ENCODE measurements at regions not wholly inside any gene's neighbourhood (a gene's known extent, or its start where the extent isn't known, plus 50 kb on each side); places are given as distances from the start of the nearest gene placed in this dataset.

DNA sequence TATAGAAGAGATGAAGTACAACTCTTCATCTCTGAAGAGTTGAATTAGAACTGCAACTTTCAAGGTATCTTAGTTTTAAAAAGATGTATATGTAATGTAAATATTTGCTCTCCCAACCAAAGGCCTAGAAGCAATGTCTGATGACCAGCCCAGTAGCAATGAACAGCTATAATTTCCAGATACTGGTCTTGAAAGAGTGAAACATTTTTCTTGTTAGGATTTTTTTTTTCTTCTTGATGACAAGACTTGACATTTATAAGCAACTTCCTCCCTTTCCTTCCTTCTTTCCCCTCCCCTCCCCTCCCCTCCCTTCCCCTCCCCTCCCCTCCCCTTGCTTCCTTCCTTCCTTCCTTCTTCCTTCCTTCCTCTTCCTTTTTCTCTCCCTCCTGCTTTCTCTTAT, 423.4 kb downstream of the ZIC1 start:
- TF ChIP-seq, protein P1, sequence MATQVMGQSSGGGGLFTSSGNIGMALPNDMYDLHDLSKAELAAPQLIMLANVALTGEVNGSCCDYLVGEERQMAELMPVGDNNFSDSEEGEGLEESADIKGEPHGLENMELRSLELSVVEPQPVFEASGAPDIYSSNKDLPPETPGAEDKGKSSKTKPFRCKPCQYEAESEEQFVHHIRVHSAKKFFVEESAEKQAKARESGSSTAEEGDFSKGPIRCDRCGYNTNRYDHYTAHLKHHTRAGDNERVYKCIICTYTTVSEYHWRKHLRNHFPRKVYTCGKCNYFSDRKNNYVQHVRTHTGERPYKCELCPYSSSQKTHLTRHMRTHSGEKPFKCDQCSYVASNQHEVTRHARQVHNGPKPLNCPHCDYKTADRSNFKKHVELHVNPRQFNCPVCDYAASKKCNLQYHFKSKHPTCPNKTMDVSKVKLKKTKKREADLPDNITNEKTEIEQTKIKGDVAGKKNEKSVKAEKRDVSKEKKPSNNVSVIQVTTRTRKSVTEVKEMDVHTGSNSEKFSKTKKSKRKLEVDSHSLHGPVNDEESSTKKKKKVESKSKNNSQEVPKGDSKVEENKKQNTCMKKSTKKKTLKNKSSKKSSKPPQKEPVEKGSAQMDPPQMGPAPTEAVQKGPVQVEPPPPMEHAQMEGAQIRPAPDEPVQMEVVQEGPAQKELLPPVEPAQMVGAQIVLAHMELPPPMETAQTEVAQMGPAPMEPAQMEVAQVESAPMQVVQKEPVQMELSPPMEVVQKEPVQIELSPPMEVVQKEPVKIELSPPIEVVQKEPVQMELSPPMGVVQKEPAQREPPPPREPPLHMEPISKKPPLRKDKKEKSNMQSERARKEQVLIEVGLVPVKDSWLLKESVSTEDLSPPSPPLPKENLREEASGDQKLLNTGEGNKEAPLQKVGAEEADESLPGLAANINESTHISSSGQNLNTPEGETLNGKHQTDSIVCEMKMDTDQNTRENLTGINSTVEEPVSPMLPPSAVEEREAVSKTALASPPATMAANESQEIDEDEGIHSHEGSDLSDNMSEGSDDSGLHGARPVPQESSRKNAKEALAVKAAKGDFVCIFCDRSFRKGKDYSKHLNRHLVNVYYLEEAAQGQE (IDR thresholded peaks at IDR 0.05; ENCODE audit: insufficient read depth in 1 of 2, low read depth in 2 of 2, low read length in 1 of 2), result no peak
- TF ChIP-seq POLR2AphosphoS5 (IDR thresholded peaks at IDR 0.05; ENCODE audit: low read depth, low read length) (no peak), TCF7L2 (IDR thresholded peaks at IDR 0.05; ENCODE audit: low read depth, low read length) (no peak), SIN3A (IDR thresholded peaks at IDR 0.05; ENCODE audit: borderline replicate concordance, insufficient read depth, low read depth, low read length) (no peak)
- Histone ChIP-seq H3K9me3 (ENCODE audit: control insufficient read depth, insufficient read depth, low read depth, low read length) (no peaks in the 10 kb centered on the region), H3K36me3 (ENCODE audit: control insufficient read depth, insufficient read depth, low read length) (no peaks in the 10 kb centered on the region), H3K27ac (ENCODE audit: low read length) (no peak overlapping the region), H3K27me3 (ENCODE audit: control insufficient read depth, insufficient read depth, low read length) (no peaks in the 10 kb centered on the region), H3K4me1 (ENCODE audit: control insufficient read depth, insufficient read depth, low read length) (no peaks in the 10 kb centered on the region), H3K4me3 (ENCODE audit: low read depth in 2 of 2, low read length in 2 of 2) (no peak overlapping the region)
- POLR2A ChIA-PET, result no interaction called here
- intact Hi-C loops (cut with micrococcal nuclease; ENCODE audit: unreplicated experiment), result no loop called here
- DNase-seq (ENCODE audit: low read depth, low spot score) (no peak), ATAC-seq (no peak)
- CTCF ChIA-PET, result no interaction called here
- in situ Hi-C loops (cut with HindIII; ENCODE audit: low pct_unique_long_range_greater_than_20kb, low sequenced_read_pairs), result no loop called here
- BruUV-seq (replicated peaks), result no TSS peak

DNA sequence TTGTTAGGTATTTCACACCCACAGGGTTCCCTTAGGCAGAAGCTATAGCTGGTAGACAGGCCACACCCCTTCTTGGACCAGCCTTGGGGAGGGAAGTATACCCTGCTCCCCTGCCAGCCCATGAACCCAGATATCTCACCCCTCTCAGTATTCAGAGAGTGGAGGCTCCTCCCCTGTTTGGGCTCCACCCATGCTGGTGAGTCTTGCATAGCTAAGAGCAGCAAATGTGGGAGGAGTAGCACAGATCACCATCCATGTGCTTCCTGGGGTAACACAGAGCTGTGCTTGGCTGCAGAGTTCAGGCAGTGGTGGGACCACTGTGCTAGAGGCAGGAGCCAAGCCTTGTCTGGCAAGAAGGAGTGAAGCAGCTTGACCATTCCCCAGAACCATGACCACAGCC, 427.2 kb downstream of the ZIC1 start:
- Histone ChIP-seq H3K4me3 (ENCODE audit: low read depth in 2 of 2, low read length in 2 of 2) (no peak overlapping the region), H3K9me3 (ENCODE audit: control insufficient read depth, insufficient read depth, low read depth, low read length) (no peaks in the 10 kb centered on the region), H3K4me1 (ENCODE audit: control insufficient read depth, insufficient read depth, low read length) (no peaks in the 10 kb centered on the region), H3K36me3 (ENCODE audit: control insufficient read depth, insufficient read depth, low read length) (no peaks in the 10 kb centered on the region), H3K27ac (ENCODE audit: low read length) (no peak overlapping the region), H3K27me3 (ENCODE audit: control insufficient read depth, insufficient read depth, low read length) (no peaks in the 10 kb centered on the region)
- in situ Hi-C loops (cut with HindIII; ENCODE audit: low pct_unique_long_range_greater_than_20kb, low sequenced_read_pairs) (no loop called here), intact Hi-C loops (cut with micrococcal nuclease; ENCODE audit: unreplicated experiment) (no loop called here)
- no peak for TF ChIP-seq TCF7L2 (IDR thresholded peaks at IDR 0.05; ENCODE audit: low read depth, low read length)
- TF ChIP-seq, protein P1 (IDR thresholded peaks at IDR 0.05; ENCODE audit: insufficient read depth in 1 of 2, low read depth in 2 of 2, low read length in 1 of 2), result no peak
- TF ChIP-seq SIN3A (IDR thresholded peaks at IDR 0.05; ENCODE audit: borderline replicate concordance, insufficient read depth, low read depth, low read length), result no peak
- no peak for ATAC-seq
- ChIA-PET CTCF (no interaction called here), POLR2A (no interaction called here)
- DNase-seq (ENCODE audit: low read depth, low spot score), result no peak
- no TSS peak for BruUV-seq (replicated peaks)

DNA sequence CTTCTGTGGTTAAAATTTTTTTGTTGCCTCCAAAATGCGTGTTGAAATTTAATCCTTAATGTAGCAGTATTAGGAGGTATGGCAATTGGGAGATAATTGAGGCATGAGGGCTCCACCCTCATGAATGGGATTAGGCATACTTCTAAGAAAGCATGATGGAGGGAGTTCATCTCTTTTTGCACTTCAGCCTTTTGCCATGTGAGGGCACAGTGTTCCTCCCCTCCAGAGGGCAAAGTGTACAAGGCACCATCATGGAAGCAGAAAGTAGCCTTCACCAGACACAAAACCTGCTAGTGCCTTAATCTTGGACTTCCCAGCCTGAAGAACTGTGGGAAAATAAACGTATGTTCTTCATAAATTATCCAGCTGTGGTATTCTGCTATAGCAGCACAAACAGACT, 429.5 kb downstream of the ZIC1 start:
- ChIA-PET CTCF (no interaction called here), POLR2A (no interaction called here)
- no TSS peak for BruUV-seq (replicated peaks)
- no peak overlapping the region for H3K4me3 ChIP-seq (ENCODE audit: low read depth in 2 of 2, low read length in 2 of 2)
- no peaks in the 10 kb centered on the region for H3K9me3 ChIP-seq (ENCODE audit: control insufficient read depth, insufficient read depth, low read depth, low read length)
- no peaks in the 10 kb centered on the region for H3K4me1 ChIP-seq (ENCODE audit: control insufficient read depth, insufficient read depth, low read length)
- intact Hi-C loops (cut with micrococcal nuclease; ENCODE audit: unreplicated experiment) (no loop called here), in situ Hi-C loops (cut with HindIII; ENCODE audit: low pct_unique_long_range_greater_than_20kb, low sequenced_read_pairs) (no loop called here)
- DNase-seq (ENCODE audit: low read depth, low spot score) (no peak), ATAC-seq (no peak)
- no peaks in the 10 kb centered on the region for H3K36me3 ChIP-seq (ENCODE audit: control insufficient read depth, insufficient read depth, low read length)
- TF ChIP-seq, protein P1 (IDR thresholded peaks at IDR 0.05; ENCODE audit: insufficient read depth in 1 of 2, low read depth in 2 of 2, low read length in 1 of 2), result no peak
- TF ChIP-seq, protein P2, sequence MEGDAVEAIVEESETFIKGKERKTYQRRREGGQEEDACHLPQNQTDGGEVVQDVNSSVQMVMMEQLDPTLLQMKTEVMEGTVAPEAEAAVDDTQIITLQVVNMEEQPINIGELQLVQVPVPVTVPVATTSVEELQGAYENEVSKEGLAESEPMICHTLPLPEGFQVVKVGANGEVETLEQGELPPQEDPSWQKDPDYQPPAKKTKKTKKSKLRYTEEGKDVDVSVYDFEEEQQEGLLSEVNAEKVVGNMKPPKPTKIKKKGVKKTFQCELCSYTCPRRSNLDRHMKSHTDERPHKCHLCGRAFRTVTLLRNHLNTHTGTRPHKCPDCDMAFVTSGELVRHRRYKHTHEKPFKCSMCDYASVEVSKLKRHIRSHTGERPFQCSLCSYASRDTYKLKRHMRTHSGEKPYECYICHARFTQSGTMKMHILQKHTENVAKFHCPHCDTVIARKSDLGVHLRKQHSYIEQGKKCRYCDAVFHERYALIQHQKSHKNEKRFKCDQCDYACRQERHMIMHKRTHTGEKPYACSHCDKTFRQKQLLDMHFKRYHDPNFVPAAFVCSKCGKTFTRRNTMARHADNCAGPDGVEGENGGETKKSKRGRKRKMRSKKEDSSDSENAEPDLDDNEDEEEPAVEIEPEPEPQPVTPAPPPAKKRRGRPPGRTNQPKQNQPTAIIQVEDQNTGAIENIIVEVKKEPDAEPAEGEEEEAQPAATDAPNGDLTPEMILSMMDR (IDR thresholded peaks at IDR 0.05), result peak; percentile 13; the same call in 1 of the 2 replicates
- H3K27ac ChIP-seq (ENCODE audit: low read length), result no peak overlapping the region
- H3K27me3 ChIP-seq (ENCODE audit: control insufficient read depth, insufficient read depth, low read length), result no peaks in the 10 kb centered on the region

All from Panc1 (cell line).